Stimulated activated CD4-positive, alpha-beta T cell treated with anti-CD3 and anti-CD28 coated beads, Interleukin-4, amount 100 ng/mL, for 4 hours (primary cell): ENCODE measurements at regions not wholly inside any gene's neighbourhood (a gene's known extent, or its start where the extent isn't known, plus 50 kb on each side); places are given as distances from the start of the nearest gene placed in this dataset.
"Not testable (repeated sequence)": the region's sequence is repeated elsewhere in the genome, so short reads cannot be mapped to it uniquely, and the experiment has no call there.

Experiments
- DNase-seq, 2 experiments: peaks; one replicate each; pipeline ENCODE4 v3.0.0-alpha.2; 2020

DNA sequence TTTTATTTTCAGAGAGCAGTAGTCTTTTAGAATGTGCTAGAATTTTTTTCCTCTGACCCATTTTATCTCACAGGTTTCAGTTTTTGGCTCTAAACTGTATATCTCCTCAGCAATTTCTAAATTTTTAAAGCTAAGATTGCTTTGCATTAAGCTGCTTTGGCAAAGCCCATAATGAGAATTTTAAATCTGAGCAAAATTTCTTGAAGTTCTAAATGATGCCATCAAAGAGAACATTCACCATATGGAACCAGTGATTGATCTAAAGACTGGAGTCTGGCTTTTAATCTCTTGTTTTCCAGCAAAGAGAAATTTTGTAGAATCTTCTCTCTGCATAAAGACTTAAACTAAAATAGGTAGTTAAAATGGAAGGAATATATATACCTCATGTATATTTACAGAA, 313.6 kb downstream of the TBC1D32 start:
- DNase-seq, result no peak

DNA sequence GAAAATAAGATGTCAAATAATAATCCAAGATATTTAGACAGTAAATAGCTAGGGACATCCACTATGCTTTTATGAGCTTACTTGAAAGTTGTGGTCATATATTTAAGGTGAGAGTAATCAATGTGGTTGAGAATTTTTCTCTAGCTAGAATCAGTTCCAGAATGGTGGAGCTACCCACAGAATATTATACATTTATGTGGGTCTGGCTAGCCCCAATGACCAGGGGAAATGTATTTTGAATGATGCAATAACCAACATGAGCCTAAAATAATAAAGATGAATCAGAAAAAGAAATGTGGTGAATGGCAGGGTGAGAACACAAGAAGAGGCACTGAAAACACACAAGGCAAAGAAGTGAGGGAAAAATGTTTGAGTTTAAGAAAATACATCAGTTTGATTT, 325.7 kb downstream of the TBC1D32 start:
- no peak for DNase-seq

DNA sequence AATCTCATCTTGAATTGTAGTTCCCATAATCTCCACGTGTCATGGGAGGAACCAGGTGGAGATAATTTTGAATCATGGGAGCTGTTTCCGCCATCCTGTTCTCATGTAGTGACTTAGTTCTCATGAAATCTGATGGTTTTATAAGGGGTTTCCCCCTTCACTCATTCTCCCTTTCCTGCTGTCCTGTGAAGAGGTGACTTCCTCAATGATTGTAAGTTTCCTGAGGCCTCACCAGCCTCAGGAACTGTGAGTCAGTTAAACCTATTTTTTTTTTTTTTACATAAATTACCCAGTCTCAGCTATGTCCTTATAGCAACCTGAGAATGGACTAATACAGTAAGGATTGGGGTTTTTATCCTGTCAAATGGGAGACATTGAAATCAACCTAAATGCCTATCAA, 328.3 kb downstream of the TBC1D32 start:
- no peak for DNase-seq

DNA sequence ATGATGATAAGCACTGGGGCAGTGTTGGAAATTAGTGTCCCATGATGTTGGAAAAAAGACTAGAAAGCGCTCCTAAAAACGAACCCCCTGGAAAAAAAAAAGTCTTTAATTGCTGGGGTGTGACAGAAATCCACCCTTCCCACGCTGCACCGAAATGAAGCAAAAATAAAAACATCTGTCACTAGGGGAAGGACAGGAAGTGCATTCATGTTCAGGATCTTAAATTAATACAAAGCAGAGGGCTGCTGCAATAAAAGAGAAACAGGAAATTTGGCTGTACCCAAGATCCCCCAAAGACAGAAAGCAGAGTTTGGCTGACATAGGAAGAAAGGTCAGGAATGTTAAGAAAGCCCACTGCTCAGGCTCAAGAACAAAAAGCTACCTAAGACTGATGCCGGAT, 333.9 kb downstream of the TBC1D32 start:
- no peak for DNase-seq

DNA sequence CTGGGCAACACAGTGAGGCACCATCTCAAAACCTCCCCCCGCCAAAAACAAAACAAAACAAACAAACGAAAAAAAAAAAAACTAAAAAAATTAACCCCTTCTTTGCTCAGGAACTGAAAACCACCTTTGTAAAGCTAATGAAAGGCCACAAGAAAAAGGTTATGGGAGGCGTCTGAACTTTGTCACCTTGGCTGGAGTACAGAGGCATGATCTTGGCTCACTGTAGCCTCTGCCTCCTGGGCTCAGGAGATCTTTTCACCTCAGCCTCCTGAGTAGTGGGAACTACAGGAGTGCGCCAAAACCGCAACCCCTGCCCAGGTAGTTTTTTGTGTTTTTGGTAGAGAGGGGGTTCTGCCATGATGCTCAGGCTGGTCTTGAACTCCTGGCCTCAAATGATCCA, 337.9 kb downstream of the TBC1D32 start:
- no peak for DNase-seq

DNA sequence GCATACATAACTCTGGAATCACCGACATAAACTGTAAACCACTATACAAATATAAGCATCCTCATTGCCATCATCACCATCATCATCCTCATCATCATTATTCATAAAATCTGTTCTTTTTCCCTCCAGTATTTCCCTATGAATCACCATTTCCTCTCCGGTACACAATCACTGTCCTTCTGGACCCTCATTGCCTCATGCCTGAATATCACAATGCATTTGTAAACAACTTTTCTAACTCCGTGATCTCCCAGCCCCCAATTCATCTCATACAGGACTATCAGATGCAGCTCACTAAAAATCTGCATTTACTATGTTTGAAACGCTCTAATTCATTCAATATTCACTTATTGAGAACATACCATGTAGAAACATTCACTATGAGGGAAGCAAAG, 339.7 kb downstream of the TBC1D32 start:
- DNase-seq, result no peak

DNA sequence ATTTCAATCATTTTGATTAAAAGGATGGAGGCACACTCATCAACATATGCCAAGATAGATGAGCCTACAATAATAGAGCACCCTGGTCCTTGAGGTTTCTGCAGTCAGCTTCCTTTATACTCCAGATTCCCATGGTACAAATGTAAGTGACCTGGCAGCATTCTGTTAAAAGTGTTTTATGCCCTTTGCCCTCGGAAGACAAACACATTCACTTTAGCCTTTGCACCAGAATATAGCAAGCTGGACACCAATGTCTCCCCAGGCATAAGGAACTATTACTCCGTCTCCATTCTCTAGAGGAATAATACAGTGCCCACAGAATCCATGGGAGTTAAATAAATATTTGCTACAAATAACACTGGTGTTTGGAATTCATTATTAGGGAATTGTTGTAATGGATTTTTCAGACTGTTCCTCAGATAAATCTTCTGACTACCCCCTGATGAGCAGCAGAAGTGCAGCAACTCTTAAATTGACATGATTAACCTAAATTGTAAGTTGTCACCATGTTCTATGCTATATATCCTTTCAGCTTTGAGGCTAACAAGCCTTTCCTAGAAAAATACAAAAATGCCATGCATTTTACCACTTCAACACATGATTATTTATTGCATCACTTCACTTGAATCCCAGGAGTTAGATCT, 340.2 kb downstream of the TBC1D32 start:
- DNase-seq, result no peak

DNA sequence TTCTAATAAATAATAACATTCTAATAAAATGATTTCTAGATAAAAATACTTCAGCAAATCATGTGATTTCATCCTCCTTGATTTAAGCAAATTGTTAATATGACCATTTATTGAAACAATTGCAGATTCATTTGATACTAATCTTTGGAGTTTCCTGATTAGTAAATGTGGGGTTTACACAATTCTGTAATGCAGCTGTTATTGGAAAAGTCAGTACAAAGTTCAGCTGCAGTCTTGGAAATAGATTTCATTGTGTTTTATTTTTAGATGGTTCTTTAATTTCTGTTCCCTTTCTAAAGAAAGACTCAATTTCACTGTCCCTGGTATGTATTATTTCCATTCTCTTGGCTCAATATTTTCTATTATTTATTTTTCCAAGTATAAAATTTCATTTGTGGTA, 342.0 kb downstream of the TBC1D32 start:
- no peak for DNase-seq

DNA sequence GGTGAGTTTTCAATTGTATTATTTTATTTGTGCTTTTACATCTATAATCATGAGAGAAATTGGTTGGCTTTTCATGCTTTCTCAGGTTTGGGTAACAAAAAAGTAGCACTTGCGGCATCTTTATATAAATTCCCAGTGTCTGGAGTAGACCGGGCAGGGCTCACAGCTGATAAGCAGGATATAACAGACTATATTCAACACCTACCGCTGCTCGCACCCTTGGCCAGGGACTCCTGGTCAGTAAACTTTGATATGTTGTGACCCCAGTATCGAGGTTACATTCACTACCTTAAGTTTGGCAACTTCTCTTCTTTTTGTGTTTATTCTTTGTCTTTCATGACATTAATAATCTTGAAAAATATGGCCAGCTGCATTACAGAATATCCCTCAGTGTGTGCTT, 343.4 kb downstream of the TBC1D32 start:
- DNase-seq, result no peak

DNA sequence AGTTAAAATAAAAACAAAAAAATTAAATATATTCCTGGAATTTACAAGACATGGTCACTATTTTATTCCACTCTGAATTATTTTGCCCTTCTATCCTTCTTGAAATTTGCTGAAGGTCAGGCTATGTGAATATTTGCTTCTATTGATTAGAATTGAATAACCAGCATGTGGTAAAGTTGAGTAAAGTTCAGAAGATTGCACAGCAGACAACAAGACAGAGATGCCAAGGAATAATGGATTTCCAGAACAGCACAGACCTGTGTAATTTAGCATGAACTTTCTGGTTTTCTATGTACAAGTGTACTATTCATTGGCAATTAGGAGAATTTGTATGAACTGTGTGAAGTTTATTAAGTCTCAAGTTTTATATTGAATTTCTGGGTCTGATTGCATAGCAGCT, 352.4 kb downstream of the TBC1D32 start:
- DNase-seq, result no peak

DNA sequence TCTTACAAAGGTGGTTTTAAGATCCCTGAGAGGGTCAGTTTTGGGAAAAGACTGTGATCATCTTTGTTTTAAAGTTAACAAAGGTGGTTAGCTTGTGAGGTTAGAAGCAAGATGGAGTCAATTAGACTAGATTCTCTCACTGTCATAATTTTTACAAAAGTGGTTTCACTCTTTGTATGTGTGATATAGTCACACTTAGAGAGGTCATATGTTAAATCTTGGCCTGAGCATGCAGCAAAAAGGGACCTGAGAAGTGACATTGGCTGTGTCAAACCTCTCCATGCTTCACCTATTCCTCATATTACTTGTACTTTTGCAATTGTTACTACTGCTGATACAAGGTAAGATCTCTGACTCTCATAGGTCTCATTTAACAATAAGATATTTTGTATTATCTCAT, 368.0 kb downstream of the TBC1D32 start:
- DNase-seq, result no peak

DNA sequence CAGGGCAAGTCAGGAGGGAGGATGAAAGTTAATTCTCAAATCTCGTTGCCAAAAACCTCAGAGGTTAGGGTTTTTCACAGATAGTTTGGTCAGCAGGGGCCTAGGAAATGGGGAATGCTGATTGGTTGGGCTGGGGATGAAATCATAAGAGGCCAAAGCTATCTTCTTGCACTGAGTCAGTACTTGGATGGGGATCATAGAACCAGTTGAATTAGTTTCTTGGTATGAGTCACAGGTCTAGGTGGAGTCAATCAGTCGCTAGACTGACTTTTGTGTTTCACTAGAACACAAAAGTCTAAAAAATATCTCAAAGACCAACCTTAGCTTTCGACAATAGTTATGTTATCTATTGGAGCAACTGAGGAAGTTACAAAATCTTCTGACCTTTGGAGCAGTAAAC, 368.5 kb downstream of the TBC1D32 start:
- DNase-seq, result no peak

DNA sequence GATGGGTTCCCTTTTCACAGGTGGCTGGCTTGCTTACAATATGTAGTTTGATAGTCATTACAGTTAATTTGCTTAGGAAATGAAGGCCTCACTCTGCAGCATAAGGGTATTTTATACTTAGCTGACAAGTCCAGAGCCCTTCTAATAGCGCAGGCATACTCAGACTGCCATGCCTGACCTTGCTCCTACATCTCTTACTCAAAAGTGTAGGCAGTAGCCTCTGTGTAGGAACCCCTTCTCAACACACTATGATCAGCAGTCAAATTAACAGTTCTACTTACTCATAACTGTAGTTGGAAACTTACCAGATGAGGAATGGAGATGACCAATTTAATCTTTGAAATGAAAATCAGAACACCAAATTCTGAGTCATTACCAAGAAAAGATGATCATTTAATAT, 373.5 kb downstream of the TBC1D32 start:
- no peak for DNase-seq

DNA sequence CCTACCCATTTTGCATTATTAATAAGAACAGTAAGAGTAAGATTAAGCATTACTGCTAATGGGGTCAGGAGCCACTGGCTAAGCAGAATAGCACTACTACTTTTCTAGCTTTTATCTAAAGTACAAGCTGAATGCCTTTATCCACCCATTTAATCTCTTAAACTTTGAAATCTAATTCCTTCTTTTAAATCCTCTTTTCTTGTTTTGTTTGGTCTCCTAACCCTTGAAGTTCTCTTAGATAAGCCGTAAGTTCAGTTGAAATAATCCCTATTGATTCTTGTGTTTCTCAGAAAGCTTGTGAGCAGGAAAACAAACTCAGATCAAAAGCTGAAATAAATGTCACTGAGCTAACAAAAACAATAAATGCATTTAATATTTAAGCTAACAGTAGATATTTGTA, 380.2 kb downstream of the TBC1D32 start:
- no peak for DNase-seq

DNA sequence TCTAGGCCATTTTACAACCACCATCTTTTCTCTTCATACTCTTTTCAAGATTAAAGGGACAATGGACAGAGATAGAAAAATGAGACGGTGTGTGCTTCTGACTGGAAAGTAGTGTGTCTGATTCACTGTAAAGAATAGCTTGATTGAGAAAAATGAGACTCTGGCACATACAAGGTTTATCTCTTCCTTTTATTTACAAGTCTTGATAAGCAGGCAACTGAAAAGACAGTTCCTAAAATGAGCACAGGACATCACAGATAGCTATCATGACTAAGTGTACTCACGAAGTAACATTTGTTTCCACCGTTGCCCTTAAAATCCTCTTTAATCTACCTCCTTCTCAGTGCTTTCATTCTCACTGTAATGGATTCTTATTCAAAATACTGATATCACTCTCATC, 383.0 kb downstream of the TBC1D32 start:
- DNase-seq, result no peak

DNA sequence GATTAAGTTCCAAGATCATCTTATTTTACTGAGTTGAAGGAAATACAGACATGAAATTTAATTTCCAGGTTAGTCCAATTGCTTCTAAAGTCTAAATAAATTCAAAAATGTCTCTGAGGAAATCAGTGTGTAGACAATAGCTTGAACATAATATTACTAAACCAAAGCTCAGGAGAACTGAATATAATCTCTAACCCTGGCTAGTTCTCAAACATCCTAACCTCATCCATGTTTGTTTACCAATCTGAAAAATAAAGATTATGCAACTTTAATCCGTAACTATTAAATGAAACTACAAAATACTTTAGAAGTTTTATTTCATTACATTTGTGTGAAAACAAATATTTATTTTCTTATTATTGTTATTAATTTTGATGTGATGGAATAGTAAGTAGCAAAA, 387.2 kb downstream of the TBC1D32 start:
- DNase-seq, result no peak

DNA sequence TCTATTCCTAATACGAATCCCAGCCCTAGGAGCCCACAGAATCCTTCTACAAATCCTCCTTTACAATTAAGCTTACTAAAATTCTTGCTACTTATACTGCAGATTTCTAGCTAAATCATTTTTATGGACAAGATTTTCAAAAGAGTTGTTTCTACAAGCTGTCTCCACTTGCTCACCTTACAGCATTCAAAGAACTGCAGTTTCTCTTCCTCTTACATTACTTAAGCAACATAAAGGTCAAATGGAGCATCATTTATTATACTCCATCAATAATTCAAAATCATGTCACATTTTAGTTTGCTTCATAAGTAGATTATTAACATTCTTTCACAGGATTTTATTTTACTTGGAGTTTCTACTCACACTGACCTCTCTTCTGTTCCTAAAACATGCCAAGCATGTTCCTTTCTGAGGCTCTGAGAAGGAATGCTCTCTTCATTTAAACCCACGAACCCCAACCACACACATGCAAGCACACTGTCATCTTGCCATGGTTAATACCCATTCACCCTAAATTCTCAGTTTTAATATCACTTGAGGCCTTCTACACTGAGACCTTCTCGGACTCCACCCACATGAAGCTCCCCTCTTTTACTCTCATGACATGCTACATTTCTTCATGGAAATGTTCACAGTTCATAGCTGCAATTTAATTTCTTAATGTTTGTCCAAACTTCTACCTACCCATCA, 388.2 kb downstream of the TBC1D32 start:
- DNase-seq, result no peak

DNA sequence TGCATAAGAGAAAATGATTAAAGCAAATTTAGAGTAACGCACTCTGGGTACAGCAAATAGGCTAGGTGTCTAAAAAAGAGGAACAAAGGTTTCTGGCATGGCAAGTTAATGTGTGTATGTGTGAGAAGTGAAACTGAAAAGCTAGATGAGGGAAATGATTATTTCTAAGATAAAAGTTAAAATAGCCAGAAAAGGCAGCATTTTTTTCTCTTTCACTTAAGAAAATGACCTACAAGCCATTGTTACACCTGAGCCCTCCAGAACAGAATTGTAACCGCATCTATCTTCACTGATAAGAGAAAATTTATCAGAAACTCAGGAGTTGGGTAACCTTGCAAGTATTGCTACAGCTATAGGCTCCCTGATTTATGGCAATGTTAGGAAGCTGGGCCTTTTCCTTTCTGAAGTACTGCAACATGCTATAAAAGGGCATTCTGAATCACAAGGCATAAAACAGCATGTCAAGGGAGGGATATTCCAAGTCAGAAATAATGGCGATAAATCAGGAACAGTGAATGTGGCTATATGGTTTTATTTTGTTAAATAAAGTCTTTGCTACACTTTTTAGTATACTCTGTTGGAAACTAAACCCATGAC, 395.3 kb downstream of the TBC1D32 start:
- DNase-seq, result no peak

DNA sequence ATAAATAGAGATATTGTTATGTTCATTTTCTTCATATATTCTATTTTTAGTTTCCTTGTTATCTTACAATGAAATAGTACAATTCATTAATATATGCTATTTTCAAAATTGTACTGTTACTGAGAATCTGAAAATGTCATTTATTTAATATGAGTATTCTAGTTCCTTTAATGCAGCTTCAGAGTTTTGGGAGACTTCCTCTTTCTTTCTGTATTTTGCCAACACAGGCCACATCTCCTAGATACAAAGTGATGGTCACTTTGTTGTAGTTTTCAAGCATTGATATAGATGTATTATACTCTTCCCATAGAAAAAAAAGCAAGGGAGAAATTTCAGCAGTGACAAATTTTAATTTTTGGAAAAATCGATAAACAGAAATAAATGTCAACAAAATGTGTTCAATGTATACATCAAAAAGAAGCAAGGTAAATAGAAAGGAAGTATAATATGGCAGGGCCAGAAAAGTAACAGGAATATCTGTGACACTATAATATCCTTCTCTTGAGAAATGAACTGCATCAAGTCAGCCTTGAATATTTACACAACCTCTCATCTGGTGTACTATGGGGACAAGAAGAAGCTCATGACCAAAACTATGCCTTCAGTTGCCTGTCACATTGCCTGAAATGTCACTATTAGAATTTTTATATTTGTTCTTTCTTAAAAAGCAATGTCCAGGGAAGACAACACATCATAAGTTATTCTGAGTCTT, 396.0 kb downstream of the TBC1D32 start:
- no peak for DNase-seq

DNA sequence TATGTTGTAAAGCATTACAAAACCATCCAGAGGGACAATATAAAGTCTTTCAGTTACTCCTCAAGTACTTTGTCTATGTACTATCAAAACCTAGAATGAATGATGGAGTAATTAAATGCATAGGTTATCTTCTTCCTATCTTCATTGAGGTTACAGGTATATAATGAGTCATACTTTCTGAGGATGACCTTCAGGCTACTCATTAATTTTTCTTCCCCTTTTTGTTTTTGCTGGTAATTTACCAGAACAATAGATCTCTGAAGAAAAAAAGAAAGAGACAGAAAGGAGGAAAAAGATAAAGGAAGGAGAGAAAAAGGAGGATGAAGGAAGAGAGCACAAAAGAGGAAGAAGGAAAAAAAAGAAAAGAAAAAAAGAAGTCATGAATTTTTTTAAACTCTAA, 398.4 kb downstream of the TBC1D32 start:
- DNase-seq, result no peak

DNA sequence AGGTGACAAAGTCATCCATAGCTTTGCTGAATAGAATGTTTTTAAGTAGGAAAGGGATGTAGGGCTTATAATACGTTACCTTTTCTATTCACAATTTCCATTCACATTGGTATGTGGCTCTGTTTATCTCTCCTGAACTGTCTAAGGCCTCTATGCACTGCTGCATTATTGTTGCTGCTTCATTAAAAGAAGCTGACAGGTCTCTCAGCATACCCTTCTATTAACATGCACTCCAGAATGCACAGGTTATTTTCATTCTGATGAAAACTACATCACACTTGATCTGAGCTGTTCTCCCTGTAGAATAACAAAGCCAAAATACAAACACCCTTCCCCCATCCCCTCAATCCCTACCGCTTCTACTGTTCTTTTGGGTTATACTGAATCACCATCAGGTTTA, 399.3 kb downstream of the TBC1D32 start:
- DNase-seq, result no peak

DNA sequence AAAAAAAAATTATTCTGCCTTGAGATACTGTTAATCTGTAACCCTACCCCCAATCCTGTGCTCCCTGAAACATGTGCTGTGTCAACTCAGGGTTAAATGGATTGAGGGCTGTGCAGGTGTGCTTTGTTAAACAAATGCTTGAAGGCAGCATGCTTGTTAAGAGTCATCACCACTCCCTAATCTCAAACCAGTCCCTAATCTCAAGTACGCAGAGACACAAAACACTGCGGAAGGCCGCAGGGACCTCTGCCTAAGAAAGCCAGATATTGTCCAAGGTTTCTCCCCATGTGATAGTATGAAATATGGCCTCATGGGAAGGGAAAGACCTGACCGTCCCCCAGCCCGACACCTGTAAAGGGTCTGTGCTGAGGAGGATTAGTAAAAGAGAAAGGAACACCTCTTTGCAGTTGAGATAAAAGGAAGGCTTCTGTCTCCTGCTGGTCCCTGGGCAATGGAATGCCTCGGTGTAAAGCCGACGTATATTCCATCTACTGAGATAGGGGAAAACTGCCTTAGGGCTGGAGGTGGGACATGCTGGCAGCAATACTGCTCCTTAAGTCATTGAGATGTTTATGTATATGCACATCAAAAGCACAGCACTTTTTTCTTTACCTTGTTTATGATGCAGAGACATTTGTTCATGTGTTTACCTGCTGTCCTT, 402.6 kb downstream of the TBC1D32 start:
- not testable (repeated sequence) for DNase-seq

DNA sequence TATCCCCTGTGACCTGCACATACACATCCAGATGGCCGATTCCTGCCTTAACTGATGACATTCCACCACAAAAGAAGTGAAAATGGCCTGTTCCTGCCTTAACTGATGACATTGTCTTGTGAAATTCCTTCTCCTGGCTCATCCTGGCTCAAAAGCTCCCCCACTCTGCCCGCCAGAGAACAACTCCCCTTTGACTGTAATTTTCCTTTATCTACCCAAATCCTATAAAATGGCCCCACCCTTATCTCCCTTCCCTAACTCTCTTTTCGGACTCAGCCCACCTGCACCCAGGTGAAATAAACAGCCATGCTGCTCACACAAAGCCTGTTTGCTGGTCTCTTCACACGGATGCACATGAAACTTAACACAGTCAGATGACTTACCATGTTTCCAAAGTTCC, 403.8 kb downstream of the TBC1D32 start:
- DNase-seq, result not testable (repeated sequence)

DNA sequence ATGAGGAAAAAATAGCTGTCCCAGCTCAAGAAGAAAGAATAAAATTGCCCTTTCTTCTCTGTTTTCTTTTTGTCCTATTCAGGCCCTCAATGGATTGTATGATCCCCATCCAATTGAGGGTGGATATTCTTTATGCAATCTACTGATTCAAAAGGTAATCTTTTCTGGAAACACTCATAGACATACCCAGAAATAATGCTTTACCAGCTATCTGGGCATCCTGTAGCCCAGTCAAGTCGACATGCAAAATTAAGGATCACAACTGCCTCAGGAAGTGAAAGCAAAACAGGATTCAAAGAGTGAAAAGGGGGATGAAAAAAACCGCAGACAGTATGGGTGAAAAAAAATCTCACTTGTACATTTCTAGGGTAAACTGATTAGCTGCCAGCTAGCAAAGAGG, 410.1 kb downstream of the TBC1D32 start:
- no peak for DNase-seq
